ENCODE measurements at regions not wholly inside any gene's neighbourhood (a gene's known extent, or its start where the extent isn't known, plus 50 kb on each side); places are given as distances from the start of the nearest gene placed in this dataset.

- DNase-seq (ENCODE audit: low read depth in 2 of 2), result no peak
Measured at GRCh38 chr5:2049876-2050275, 167.2 kb upstream of the IRX4 start.

GRCh38 chr5:2048664-2049063 is 165.9 kb upstream of the IRX4 start:
- no peak for DNase-seq (ENCODE audit: low read depth in 2 of 2)

GRCh38 chr5:2047341-2047927 is 164.7 kb upstream of the IRX4 start:
- no peak for DNase-seq (ENCODE audit: low read depth in 2 of 2)

- no peak for DNase-seq (ENCODE audit: low read depth in 2 of 2)
Measured at GRCh38 chr5:2044041-2044440, 161.3 kb upstream of the IRX4 start.

DNA sequence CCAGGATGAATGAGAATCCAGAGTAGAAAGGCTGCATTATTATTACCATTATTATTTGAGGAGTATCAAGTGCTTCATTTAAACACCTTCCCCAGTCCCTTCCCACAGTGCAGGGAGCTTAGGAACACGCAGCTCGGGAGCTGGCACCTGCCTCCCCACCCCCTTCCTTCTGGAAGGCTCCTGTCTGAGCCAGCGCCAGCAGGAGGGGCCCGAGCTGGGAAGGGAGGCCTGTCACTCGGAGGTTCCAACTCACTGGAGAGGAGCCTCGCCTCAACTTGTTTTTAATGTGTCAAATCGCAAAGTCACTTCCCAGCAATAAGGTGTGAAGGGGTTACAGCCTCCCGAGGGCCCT is 156.4 kb upstream of the IRX4 start:
- no peak for DNase-seq (ENCODE audit: low read depth in 2 of 2)

- DNase-seq (ENCODE audit: low read depth in 2 of 2), result peak; percentile 48 to 66
Measured at GRCh38 chr5:2038321-2039179, 155.8 kb upstream of the IRX4 start.

DNA sequence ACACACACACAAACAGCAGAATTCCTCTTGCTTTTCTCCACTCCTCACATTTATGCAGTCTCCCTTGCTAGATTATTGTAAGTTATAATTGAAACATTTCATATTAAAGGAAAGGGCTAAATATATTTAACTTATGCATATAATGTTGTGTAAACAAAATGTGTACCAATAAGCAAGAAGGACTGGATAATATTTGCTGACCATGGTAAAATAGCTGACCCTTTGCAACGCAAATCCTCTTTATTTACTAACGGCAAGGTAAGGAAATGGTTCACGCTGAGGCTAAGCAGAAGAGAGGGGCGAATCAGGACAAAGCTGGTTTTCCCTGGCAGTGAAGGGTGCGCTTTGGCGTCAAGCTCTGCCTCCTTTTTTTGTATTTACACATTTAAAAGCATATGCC is 154.2 kb upstream of the IRX4 start:
- no peak for DNase-seq (ENCODE audit: low read depth in 2 of 2)

- DNase-seq (ENCODE audit: low read depth in 2 of 2), result no peak
Measured at GRCh38 chr5:2032432-2032831, 149.7 kb upstream of the IRX4 start.

DNA sequence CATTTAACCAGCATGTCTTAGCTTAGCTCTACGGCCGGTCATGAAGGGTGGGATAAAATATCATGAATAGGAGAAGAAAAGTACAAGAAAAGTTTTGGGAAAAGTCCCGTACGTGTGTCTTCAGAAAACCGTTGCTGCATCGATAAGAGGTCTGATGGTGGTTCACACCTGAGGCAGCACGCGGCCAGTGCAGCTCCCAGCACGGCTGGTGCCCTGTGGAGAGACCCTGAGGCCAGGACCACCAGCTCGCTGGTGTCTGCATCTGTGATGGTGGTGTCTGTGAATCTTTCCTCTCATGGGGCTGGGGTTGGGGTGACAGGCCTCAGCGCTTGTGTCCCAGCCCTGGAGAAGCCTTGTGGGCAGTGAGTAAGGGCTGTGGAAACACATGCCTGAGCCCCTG is 148.9 kb upstream of the IRX4 start:
- DNase-seq (ENCODE audit: low read depth in 2 of 2), result no peak

GRCh38 chr5:2030131-2030530 is 147.4 kb upstream of the IRX4 start:
- DNase-seq (ENCODE audit: low read depth in 2 of 2), result no peak

- DNase-seq (ENCODE audit: low read depth in 2 of 2), result no peak
Measured at GRCh38 chr5:2029206-2029605, 146.5 kb upstream of the IRX4 start.

- DNase-seq (ENCODE audit: low read depth in 2 of 2), result no peak
Measured at GRCh38 chr5:2027790-2028189, 145.1 kb upstream of the IRX4 start.

GRCh38 chr5:2024986-2025721 is 142.4 kb upstream of the IRX4 start:
- DNase-seq (ENCODE audit: low read depth in 2 of 2), result no peak

GRCh38 chr5:2023196-2023595 is 140.5 kb upstream of the IRX4 start:
- DNase-seq (ENCODE audit: low read depth in 2 of 2), result no peak

GRCh38 chr5:2022436-2022835 is 139.7 kb upstream of the IRX4 start:
- no peak for DNase-seq (ENCODE audit: low read depth in 2 of 2)

DNA sequence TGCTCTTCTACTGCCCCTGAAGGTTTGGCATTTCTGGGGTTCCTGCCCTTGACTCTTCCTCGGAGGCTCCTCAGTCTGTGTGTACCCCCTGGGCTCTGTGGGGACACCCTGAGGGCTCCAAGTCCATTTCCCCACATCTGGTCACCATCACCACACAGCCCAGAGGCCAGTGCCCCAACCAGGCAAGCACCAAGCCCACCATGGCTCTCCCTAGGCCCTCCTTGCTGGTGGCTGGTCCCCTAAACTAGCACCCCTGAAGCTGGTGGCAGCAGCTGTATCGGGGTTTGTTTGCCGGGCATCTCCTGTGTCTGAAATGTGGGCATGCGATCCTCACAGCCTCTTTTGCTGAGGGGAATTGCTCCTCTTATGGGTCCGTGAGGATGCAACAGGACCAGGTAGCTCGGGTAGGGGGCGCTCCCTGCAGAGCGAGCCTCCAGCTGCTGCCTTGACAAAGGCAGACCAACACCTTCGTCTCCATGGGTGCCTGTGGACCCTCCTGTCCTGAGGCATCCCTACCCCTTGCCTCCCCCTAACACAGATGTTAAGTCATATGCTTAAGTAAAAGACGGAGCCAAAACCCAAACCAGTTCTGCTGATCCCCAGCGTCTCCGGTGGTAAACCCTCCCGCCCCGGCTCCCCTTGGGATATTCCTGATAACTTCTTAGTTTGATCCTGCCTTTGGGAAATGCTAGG is 138.9 kb upstream of the IRX4 start:
- no peak for DNase-seq (ENCODE audit: low read depth in 2 of 2)

GRCh38 chr5:2020730-2021129 is 138.0 kb upstream of the IRX4 start:
- no peak for DNase-seq (ENCODE audit: low read depth in 2 of 2)

GRCh38 chr5:2019716-2020115 is 137.0 kb upstream of the IRX4 start:
- no peak for DNase-seq (ENCODE audit: low read depth in 2 of 2)

DNA sequence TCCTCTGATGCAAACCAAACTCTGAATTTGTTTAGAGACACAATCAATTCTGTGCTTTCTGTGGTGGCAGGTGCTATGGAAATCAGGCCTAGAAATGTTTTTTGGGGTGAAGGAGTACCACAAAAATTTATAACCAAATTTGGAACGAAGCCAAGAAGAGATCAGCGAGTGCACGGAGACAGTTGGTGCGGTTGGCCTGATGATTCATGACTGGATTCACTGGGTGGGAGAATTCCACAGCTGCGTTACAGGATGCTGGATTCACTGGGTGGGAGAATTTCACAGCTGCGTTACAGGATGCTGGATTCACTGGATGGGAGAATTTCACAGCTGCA is 135.6 kb upstream of the IRX4 start:
- DNase-seq (ENCODE audit: low read depth in 2 of 2), result no peak

GRCh38 chr5:2017540-2018389 is 135.0 kb upstream of the IRX4 start:
- peak; percentile 43 to 46 for DNase-seq (ENCODE audit: low read depth in 2 of 2)

DNA sequence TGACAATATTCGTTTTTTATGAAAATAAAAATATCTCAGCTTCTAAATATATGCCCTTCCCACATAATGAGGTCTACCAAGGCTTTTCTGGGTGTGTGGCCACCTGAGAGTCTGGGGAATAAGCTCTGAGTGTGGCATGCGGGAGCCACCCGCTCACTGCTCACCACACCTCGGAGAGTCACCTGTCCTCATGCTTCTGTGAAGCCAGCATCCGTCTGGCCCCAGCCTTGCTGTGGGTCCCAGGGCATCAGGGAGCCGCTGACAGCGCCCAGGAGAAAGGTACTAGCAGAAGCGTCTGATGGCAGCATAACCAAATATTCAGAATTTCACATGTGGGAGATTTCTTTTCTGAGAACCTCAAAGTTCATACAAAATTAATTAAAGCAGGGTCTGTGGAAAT is 133.2 kb upstream of the IRX4 start:
- DNase-seq (ENCODE audit: low read depth in 2 of 2), result no peak
